ENCODE measurements at regions not wholly inside any gene's neighbourhood (a gene's known extent, or its start where the extent isn't known, plus 50 kb on each side); places are given as distances from the start of the nearest gene placed in this dataset.

- no peak for DNase-seq
Observed at GRCh38 chr7:96402913-96403312, 81.0 kb upstream of the SLC25A13 start.

- DNase-seq: no peak
Observed at GRCh38 chr7:96401200-96401599, 79.3 kb upstream of the SLC25A13 start.

- no peak for DNase-seq
Observed at GRCh38 chr7:96400518-96400917, 78.6 kb upstream of the SLC25A13 start.

- DNase-seq: no peak
Observed at GRCh38 chr7:96400001-96400400, 78.1 kb upstream of the SLC25A13 start.

- no peak for DNase-seq
Observed at GRCh38 chr7:96397936-96398598, 76.2 kb upstream of the SLC25A13 start.

- no peak for DNase-seq
Observed at GRCh38 chr7:96388620-96389383, 66.9 kb upstream of the SLC25A13 start.

- DNase-seq: no peak
Observed at GRCh38 chr7:96388166-96388565, 66.3 kb upstream of the SLC25A13 start.

GRCh38 chr7:96380111-96380512, 58.2 kb upstream of the SLC25A13 start:
- no peak for DNase-seq

- no peak for DNase-seq
Observed at GRCh38 chr7:96377399-96377798, 55.5 kb upstream of the SLC25A13 start.

Data from stimulated activated CD4-positive, alpha-beta T cell treated with anti-CD3 and anti-CD28 coated beads, Interleukin-1b, Interleukin-23, amount 100 ng/mL, for 48 hours (primary cell).